GM10248 (cell line): ENCODE measurements at regions not wholly inside any gene's neighbourhood (a gene's known extent, or its start where the extent isn't known, plus 50 kb on each side); places are given as distances from the start of the nearest gene placed in this dataset.

Experiments
- CTCF ChIA-PET: fragments of 300-600 bp; sonication (Branson Sonifier 250); formaldehyde crosslinking; extraction: SDS; loops from one replicate; lab custom pipeline; 2021; ENCODE audit warnings: antibody characterized with exemption; lab: Yijun Ruan, JAX
- POLR2A ChIA-PET: fragments of 350-650 bp; sonication (Branson Sonifier 250); formaldehyde crosslinking; extraction: SDS; loops from one replicate; lab custom pipeline; 2020; ENCODE audit warnings: antibody characterized with exemption; lab: Yijun Ruan, JAX
- DNase-seq: peaks from one replicate; pipeline ENCODE4 v3.0.0; 2012; ENCODE audit errors: extremely low spot score
- TF ChIP-seq, protein P1 (sequence below): IDR thresholded peaks from 2 replicates; pipeline ENCODE4 v1.5.1; 2012; ENCODE audit warnings: mild to moderate bottlenecking, low read depth; ENCODE audit errors: extremely low read depth, missing control alignments, control extremely low read depth

GRCh38 chr5:53233645-53234405, 124.3 kb upstream of the MOCS2 start:
- CTCF ChIA-PET: no interaction called here
- TF ChIP-seq, protein P1, sequence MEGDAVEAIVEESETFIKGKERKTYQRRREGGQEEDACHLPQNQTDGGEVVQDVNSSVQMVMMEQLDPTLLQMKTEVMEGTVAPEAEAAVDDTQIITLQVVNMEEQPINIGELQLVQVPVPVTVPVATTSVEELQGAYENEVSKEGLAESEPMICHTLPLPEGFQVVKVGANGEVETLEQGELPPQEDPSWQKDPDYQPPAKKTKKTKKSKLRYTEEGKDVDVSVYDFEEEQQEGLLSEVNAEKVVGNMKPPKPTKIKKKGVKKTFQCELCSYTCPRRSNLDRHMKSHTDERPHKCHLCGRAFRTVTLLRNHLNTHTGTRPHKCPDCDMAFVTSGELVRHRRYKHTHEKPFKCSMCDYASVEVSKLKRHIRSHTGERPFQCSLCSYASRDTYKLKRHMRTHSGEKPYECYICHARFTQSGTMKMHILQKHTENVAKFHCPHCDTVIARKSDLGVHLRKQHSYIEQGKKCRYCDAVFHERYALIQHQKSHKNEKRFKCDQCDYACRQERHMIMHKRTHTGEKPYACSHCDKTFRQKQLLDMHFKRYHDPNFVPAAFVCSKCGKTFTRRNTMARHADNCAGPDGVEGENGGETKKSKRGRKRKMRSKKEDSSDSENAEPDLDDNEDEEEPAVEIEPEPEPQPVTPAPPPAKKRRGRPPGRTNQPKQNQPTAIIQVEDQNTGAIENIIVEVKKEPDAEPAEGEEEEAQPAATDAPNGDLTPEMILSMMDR: no peak

DNA sequence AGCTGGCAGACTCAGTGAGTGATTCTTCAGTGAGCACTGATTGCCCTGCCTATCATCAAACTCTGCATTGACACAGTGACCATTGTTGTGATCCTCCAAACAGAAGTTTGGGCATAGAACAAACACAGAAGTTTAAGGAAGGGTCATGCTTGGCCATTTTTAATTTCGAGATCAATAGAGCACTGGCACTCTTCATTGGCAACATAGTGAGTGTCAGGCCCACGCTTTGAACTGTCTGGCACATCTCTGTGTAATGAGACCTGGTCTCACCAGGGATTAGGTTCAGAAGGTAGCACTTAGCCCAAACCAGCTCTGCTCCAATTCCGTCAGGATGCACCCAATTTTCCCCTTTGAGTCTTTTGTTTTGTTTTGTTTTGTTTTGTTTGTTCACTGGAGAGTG, 127.1 kb upstream of the MOCS2 start:
- ChIA-PET CTCF (no interaction called here), POLR2A (no interaction called here)
- no peak for DNase-seq
- TF ChIP-seq, protein P1: no peak

More at GRCh38 chr5:53233645-53234405, 124.3 kb upstream of the MOCS2 start:
- DNase-seq: no peak
- POLR2A ChIA-PET: no interaction called here

- POLR2A ChIA-PET: no interaction called here
These were observed 128.3 kb upstream of the MOCS2 start for GRCh38 chr5:53237876-53238275.

GRCh38 chr5:53239301-53239990, 129.9 kb upstream of the MOCS2 start:
- DNase-seq: no peak
- POLR2A ChIA-PET: no interaction called here
- CTCF ChIA-PET: no interaction called here
- TF ChIP-seq, protein P1: no peak

More at GRCh38 chr5:53237876-53238275, 128.3 kb upstream of the MOCS2 start:
- no peak for DNase-seq
- TF ChIP-seq, protein P1: no peak
- CTCF ChIA-PET: no interaction called here

- POLR2A ChIA-PET: no interaction called here
- no peak for DNase-seq
- CTCF ChIA-PET: no interaction called here
- TF ChIP-seq, protein P1: no peak
These were observed 131.1 kb upstream of the MOCS2 start for GRCh38 chr5:53240661-53241060.

DNA sequence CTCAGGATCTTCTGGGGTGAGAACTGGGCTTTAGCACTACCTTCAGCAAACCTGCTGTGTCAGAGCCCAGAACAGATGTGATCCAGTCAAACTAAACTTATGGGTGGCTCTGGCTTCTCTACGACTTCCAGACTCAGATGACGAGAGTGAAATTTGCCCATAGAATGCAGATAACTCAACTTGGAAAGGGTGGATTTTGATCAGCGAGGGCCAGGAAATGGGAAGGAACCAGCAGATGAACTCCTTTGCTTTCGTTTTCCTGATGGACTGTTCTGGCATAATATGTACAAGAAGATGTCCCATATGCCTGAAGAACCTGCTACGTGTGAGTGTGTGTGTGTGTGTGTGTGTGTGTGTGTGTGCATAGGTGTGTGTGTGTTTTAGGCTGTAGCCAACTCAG, 132.0 kb upstream of the MOCS2 start:
- no peak for DNase-seq
- CTCF ChIA-PET: no interaction called here

More for the DNA sequence above, 132.0 kb upstream of the MOCS2 start:
- TF ChIP-seq, protein P1: no peak
- POLR2A ChIA-PET: no interaction called here
